OCI-LY3 (cell line): ENCODE measurements at regions not wholly inside any gene's neighbourhood (a gene's known extent, or its start where the extent isn't known, plus 50 kb on each side); places are given as distances from the start of the nearest gene placed in this dataset.

Source experiments
- H2AFZ ChIP-seq: fragments of 200-600, 300-600 bp; shearing (Covaris generic); 2 replicates; pipeline ENCODE4 v1.6.0; 2014; ENCODE audit warnings: antibody characterized with exemption, low read depth, low read length
- H3K27ac ChIP-seq: fragments of 200-600, 300-600 bp; sonication (generic); 2 replicates; pipeline ENCODE4 v1.5.1; 2014; ENCODE audit warnings: mild to moderate bottlenecking, low read length, moderate library complexity, mixed read lengths
- H3K27me3 ChIP-seq: fragments of 200-600, 300-600 bp; sonication (generic); 2 replicates; pipeline ENCODE4 v1.6.1; 2014; ENCODE audit warnings: low read depth, low read length, mixed read lengths
- H3K36me3 ChIP-seq: fragments of 200-600, 300-600 bp; sonication (generic); replicated peaks from 2 replicates; pipeline ENCODE3; 2014; ENCODE audit warnings: low read depth, low read length, mixed read lengths
- H3K4me1 ChIP-seq: fragments of 300-600, 200-600 bp; sonication (generic); 2 replicates; pipeline ENCODE4 v1.6.1; 2014; ENCODE audit warnings: low read length, mixed read lengths
- H3K4me2 ChIP-seq: fragments of 200-600, 300-600 bp; sonication (generic); 2 replicates; pipeline ENCODE4 v1.6.1; 2014; ENCODE audit warnings: low read length, mixed read lengths
- H3K4me3 ChIP-seq: fragments of 300-600, 200-600 bp; sonication (generic); 2 replicates; pipeline ENCODE4 v1.5.1; 2014; ENCODE audit warnings: antibody characterized with exemption, mild to moderate bottlenecking, low read length, moderate library complexity
- H3K79me2 ChIP-seq: fragments of 300-600, 200-600 bp; shearing (Covaris generic); 2 replicates; pipeline ENCODE4 v1.6.1; 2014; ENCODE audit warnings: mild to moderate bottlenecking, low read length, mixed read lengths
- H3K9ac ChIP-seq: fragments of 300-600, 200-600 bp; shearing (Covaris generic); 2 replicates; pipeline ENCODE4 v1.6.0; 2014; ENCODE audit warnings: mild to moderate bottlenecking, low read length, moderate library complexity
- H3K9me3 ChIP-seq: fragments of 200-600, 300-600 bp; shearing (Covaris generic); 2 replicates; pipeline ENCODE4 v1.6.1; 2014; ENCODE audit warnings: low read length, mixed read lengths; ENCODE audit not compliant: insufficient read depth
- H4K20me1 ChIP-seq: fragments of 200-600, 300-600 bp; sonication (generic); 2 replicates; pipeline ENCODE4 v1.6.1; 2016; ENCODE audit warnings: low read length, mixed read lengths; ENCODE audit not compliant: insufficient read depth
- CTCF ChIP-seq: fragments of 200-600, 300-600 bp; sonication (generic); IDR thresholded peaks from 2 replicates; pipeline ENCODE4 v1.5.1; 2014; ENCODE audit warnings: antibody characterized with exemption, low read length, low read depth
- EZH2phosphoT487 ChIP-seq: fragments of 200-600 bp; shearing (Covaris generic); IDR thresholded peaks from 2 replicates; pipeline ENCODE4 v1.6.1; 2018; ENCODE audit warnings: antibody characterized with exemption, mixed run types, low read depth

DNA sequence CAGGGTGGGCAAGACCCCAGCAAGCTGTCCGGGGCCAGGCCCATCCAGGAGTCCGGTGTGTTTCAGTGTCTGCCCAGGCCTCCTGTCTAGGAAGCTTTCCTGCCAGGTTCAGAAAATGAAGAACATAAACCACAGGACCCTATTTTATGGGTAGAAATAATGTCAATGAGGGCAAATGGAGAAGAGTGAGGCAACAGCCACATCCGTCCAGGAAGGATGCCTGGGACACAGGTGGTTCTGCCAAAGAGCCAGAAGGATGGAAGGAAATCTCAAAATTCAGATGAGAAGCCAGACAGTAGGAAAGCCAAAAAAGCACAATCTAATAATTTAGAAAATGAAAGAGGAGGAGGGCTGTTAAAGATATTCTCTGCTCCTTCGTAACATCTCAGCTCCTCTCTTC, 262.3 kb downstream of the AUH start:
- TF ChIP-seq EZH2phosphoT487 (no peak), CTCF (no peak)
- Histone ChIP-seq H3K4me1 (no peaks in the 10 kb centered on the region), H2AFZ (no peak overlapping the region), H3K27me3 (peaks cover 64% of the 10 kb centered on the region), H3K27ac (no peak overlapping the region), H3K9ac (no peak overlapping the region), H3K4me2 (no peak overlapping the region), H3K4me3 (no peak overlapping the region), H4K20me1 (no peaks in the 10 kb centered on the region), H3K79me2 (no peaks in the 10 kb centered on the region), H3K9me3 (no peaks in the 10 kb centered on the region), H3K36me3 (no peaks in the 10 kb centered on the region)

DNA sequence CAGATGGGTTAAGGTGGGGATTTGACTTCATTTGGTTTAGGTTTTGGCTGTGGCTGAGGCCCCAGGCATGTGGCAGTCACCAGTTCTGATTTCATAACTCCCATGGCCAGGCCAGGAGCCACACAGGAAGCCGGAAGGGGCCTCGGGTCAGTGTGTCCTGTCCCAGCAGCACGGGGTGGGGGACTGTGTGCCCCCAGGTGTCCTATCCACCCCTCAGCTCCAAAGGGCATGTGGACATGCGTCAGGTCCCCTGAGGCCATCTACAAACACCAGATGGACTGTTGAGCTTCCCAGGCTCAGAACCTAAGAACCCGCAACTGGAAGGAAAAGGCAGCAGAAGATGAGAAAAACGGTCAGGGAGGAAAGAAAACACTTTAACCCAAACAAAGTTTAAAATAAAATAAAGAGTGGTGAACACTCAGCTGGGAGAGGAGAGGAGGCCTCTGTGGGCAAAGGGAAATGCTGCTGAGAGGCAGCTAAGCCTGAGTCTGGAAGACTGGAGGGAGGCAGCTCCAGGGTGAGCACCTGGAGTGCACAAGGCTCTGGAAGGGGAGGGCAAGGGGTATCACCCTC, 260.8 kb downstream of the AUH start:
- no peak overlapping the region for H3K9ac ChIP-seq
- H4K20me1 ChIP-seq: no peaks in the 10 kb centered on the region
- H3K27me3 ChIP-seq: peaks cover 58% of the 10 kb centered on the region
- no peaks in the 10 kb centered on the region for H3K79me2 ChIP-seq
- H3K27ac ChIP-seq: no peak overlapping the region
- no peak overlapping the region for H3K4me3 ChIP-seq
- H3K4me2 ChIP-seq: no peak overlapping the region
- H3K9me3 ChIP-seq: no peaks in the 10 kb centered on the region
- H2AFZ ChIP-seq: no peak overlapping the region
- no peaks in the 10 kb centered on the region for H3K36me3 ChIP-seq
- TF ChIP-seq CTCF: no peak
- no peaks in the 10 kb centered on the region for H3K4me1 ChIP-seq

DNA sequence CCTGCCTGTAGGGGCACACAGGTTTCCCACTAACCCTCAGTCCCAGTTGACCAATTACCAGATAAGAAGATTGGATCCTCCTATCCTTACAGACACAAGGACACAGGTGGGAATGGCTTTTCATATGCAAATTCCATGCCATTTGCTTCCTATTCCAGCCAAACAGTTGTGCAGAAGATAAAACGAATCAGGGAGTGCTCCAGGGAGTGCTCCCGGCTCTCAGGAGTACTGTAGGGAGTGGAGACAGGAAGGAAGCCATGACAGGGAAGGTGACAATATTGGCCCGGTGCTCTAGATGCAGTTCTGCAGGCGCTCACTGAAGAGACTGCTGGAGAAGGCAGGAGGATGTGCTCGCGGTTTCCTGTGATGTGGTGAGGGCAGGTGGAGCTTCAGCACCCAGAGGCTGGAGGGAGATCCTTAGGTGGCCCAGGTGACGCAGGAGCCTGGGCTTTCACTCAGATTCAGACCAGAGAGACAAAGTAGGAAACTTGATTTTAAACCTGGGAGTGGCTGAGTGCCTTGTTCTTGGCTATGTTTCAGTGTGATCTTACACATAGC, 260.0 kb downstream of the AUH start:
- Histone ChIP-seq H3K27ac (no peak overlapping the region), H3K27me3 (peaks cover 59% of the 10 kb centered on the region), H3K4me2 (no peak overlapping the region), H3K79me2 (no peaks in the 10 kb centered on the region), H3K4me3 (no peak overlapping the region), H3K9ac (no peak overlapping the region), H3K9me3 (no peaks in the 10 kb centered on the region), H3K4me1 (no peaks in the 10 kb centered on the region), H3K36me3 (no peaks in the 10 kb centered on the region), H4K20me1 (no peaks in the 10 kb centered on the region), H2AFZ (no peak overlapping the region)
- TF ChIP-seq CTCF: no peak
- no peak for TF ChIP-seq EZH2phosphoT487

DNA sequence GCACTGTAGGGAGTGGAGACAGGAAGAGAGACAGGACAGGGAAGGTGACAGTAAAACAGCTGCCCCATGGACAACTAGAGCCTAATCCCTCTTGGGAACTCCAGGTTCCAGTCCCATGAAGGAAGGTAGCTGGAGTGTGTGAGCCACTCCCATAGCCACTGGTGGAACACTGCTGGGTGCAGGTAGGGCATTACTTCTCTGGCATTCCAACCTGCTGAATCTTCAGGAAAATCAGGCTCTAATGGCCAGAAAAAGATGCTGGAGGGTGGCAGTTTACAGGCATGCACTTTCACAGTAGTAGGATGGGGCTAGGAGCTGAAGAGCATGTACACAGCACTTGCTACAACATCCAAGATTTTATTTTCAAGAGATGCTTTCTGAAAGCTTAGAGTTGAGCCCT, 259.4 kb downstream of the AUH start:
- Histone ChIP-seq H3K36me3 (no peaks in the 10 kb centered on the region), H3K9ac (no peak overlapping the region), H4K20me1 (no peaks in the 10 kb centered on the region), H3K27me3 (peaks cover 57% of the 10 kb centered on the region), H3K4me1 (no peaks in the 10 kb centered on the region), H3K4me3 (no peak overlapping the region), H2AFZ (no peak overlapping the region), H3K9me3 (no peaks in the 10 kb centered on the region), H3K27ac (no peak overlapping the region), H3K79me2 (no peaks in the 10 kb centered on the region), H3K4me2 (no peak overlapping the region)
- TF ChIP-seq EZH2phosphoT487 (no peak), CTCF (no peak)
